ENCODE measurements at regions not wholly inside any gene's neighbourhood (a gene's known extent, or its start where the extent isn't known, plus 50 kb on each side); places are given as distances from the start of the nearest gene placed in this dataset.
"Not testable (repeated sequence)": the region's sequence is repeated elsewhere in the genome, so short reads cannot be mapped to it uniquely, and the experiment has no call there.

GRCh38 chr21:15968776-15969310 is 239.1 kb downstream of the USP25 start:
- Histone ChIP-seq H3K9me3 (ENCODE audit: control insufficient read depth, low read length) (no peaks in the 10 kb centered on the region), H3K27me3 (ENCODE audit: control insufficient read depth in 1 of 2, insufficient read depth in 2 of 2, low read length in 1 of 2) (no peaks in the 10 kb centered on the region), H3K4me3 (ENCODE audit: low read length in 2 of 2) (no peak overlapping the region), H3K4me1 (ENCODE audit: control insufficient read depth in 1 of 2, insufficient read depth in 2 of 2, low read length in 2 of 2) (peaks cover 0 to 1% of the 10 kb centered on the region in 2 donors), H3K36me3 (ENCODE audit: control insufficient read depth in 1 of 2, insufficient read depth in 2 of 2, low read length in 1 of 2) (no peaks in the 10 kb centered on the region), H3K27ac (ENCODE audit: low read depth in 1 of 2, low read length in 2 of 2) (no peak overlapping the region)
- ATAC-seq (ENCODE audit: low FRiP score) (no peak), DNase-seq (no peak)
- intact Hi-C loops (cut with DNase I) = no loop called here
- WGBS, 2 donors = 92 to 96% methylated on average over 1 of the region's 1 CpG

GRCh38 chr21:15976807-15977206 is 247.0 kb downstream of the USP25 start:
- DNase-seq = no peak
- Histone ChIP-seq H3K9me3 (ENCODE audit: control insufficient read depth, low read length) (no peaks in the 10 kb centered on the region), H3K4me3 (ENCODE audit: low read length in 2 of 2) (no peak overlapping the region), H3K36me3 (ENCODE audit: control insufficient read depth in 1 of 2, insufficient read depth in 2 of 2, low read length in 1 of 2) (no peaks in the 10 kb centered on the region), H3K27ac (ENCODE audit: low read depth in 1 of 2, low read length in 2 of 2) (no peak overlapping the region), H3K4me1 (ENCODE audit: control insufficient read depth in 1 of 2, insufficient read depth in 2 of 2, low read length in 2 of 2) (peaks cover 2 to 6% of the 10 kb centered on the region in 2 donors), H3K27me3 (ENCODE audit: control insufficient read depth in 1 of 2, insufficient read depth in 2 of 2, low read length in 1 of 2) (no peaks in the 10 kb centered on the region)
- intact Hi-C loops (cut with DNase I) = no loop called here
- no peak for ATAC-seq (ENCODE audit: low FRiP score)
- 70 to 81% methylated on average over 1 of the region's 1 CpG for WGBS, 2 donors

- H3K27ac ChIP-seq (ENCODE audit: low read depth in 1 of 2, low read length in 2 of 2) = no peak overlapping the region
- ATAC-seq (ENCODE audit: low FRiP score) = no peak
- DNase-seq = no peak
- no peak overlapping the region for H3K4me3 ChIP-seq (ENCODE audit: low read length in 2 of 2)
- intact Hi-C loops (cut with DNase I) = no loop called here
- H3K9me3 ChIP-seq (ENCODE audit: control insufficient read depth, low read length) = no peaks in the 10 kb centered on the region
- H3K36me3 ChIP-seq (ENCODE audit: control insufficient read depth in 1 of 2, insufficient read depth in 2 of 2, low read length in 1 of 2) = no peaks in the 10 kb centered on the region
- 44 to 49% methylated on average over 3 of the region's 3 CpGs for WGBS, 2 donors
- no peaks in the 10 kb centered on the region for H3K27me3 ChIP-seq (ENCODE audit: control insufficient read depth in 1 of 2, insufficient read depth in 2 of 2, low read length in 1 of 2)
- peaks cover 2 to 6% of the 10 kb centered on the region in 2 donors for H3K4me1 ChIP-seq (ENCODE audit: control insufficient read depth in 1 of 2, insufficient read depth in 2 of 2, low read length in 2 of 2)
These were observed 248.5 kb downstream of the USP25 start for GRCh38 chr21:15978215-15978738.

GRCh38 chr21:15979493-15979892 is 249.7 kb downstream of the USP25 start:
- H3K27ac ChIP-seq (ENCODE audit: low read depth in 1 of 2, low read length in 2 of 2); H3K27me3 ChIP-seq (ENCODE audit: control insufficient read depth in 1 of 2, insufficient read depth in 2 of 2, low read length in 1 of 2); H3K4me1 ChIP-seq (ENCODE audit: control insufficient read depth in 1 of 2, insufficient read depth in 2 of 2, low read length in 2 of 2); H3K4me3 ChIP-seq (ENCODE audit: low read length in 2 of 2); intact Hi-C loops (cut with DNase I); ATAC-seq (ENCODE audit: low FRiP score); DNase-seq; H3K9me3 ChIP-seq (ENCODE audit: control insufficient read depth, low read length); H3K36me3 ChIP-seq (ENCODE audit: control insufficient read depth in 1 of 2, insufficient read depth in 2 of 2, low read length in 1 of 2): not testable (repeated sequence)
- WGBS, 2 donors = 96 to 98% methylated on average over 6 of the region's 6 CpGs

- DNase-seq = no peak
These were observed 256.5 kb downstream of the USP25 start for GRCh38 chr21:15986277-15986676.

GRCh38 chr21:15992171-15992570 is 262.4 kb downstream of the USP25 start:
- intact Hi-C loops (cut with DNase I) = no loop called here
- H3K4me1 ChIP-seq (ENCODE audit: control insufficient read depth in 1 of 2, insufficient read depth in 2 of 2, low read length in 2 of 2) = no peaks in the 10 kb centered on the region
- no peak for DNase-seq
- no peak overlapping the region for H3K27ac ChIP-seq (ENCODE audit: low read depth in 1 of 2, low read length in 2 of 2)
- H3K9me3 ChIP-seq (ENCODE audit: control insufficient read depth, low read length) = no peaks in the 10 kb centered on the region
- ATAC-seq (ENCODE audit: low FRiP score) = no peak
- WGBS, 2 donors = 58 to 59% methylated on average over 1 of the region's 1 CpG
- no peaks in the 10 kb centered on the region for H3K36me3 ChIP-seq (ENCODE audit: control insufficient read depth in 1 of 2, insufficient read depth in 2 of 2, low read length in 1 of 2)
- H3K4me3 ChIP-seq (ENCODE audit: low read length in 2 of 2) = no peak overlapping the region
- H3K27me3 ChIP-seq (ENCODE audit: control insufficient read depth in 1 of 2, insufficient read depth in 2 of 2, low read length in 1 of 2) = no peaks in the 10 kb centered on the region

More at GRCh38 chr21:15986277-15986676, 256.5 kb downstream of the USP25 start:
- H3K4me1 ChIP-seq (ENCODE audit: control insufficient read depth in 1 of 2, insufficient read depth in 2 of 2, low read length in 2 of 2) = no peaks in the 10 kb centered on the region
- H3K27ac ChIP-seq (ENCODE audit: low read depth in 1 of 2, low read length in 2 of 2) = no peak overlapping the region
- no peaks in the 10 kb centered on the region for H3K36me3 ChIP-seq (ENCODE audit: control insufficient read depth in 1 of 2, insufficient read depth in 2 of 2, low read length in 1 of 2)
- no peak overlapping the region for H3K4me3 ChIP-seq (ENCODE audit: low read length in 2 of 2)
- H3K27me3 ChIP-seq (ENCODE audit: control insufficient read depth in 1 of 2, insufficient read depth in 2 of 2, low read length in 1 of 2) = no peaks in the 10 kb centered on the region
- ATAC-seq (ENCODE audit: low FRiP score) = no peak
- no peaks in the 10 kb centered on the region for H3K9me3 ChIP-seq (ENCODE audit: control insufficient read depth, low read length)
- WGBS, 2 donors = 48 to 56% methylated on average over 1 of the region's 1 CpG
- intact Hi-C loops (cut with DNase I) = no loop called here

DNA sequence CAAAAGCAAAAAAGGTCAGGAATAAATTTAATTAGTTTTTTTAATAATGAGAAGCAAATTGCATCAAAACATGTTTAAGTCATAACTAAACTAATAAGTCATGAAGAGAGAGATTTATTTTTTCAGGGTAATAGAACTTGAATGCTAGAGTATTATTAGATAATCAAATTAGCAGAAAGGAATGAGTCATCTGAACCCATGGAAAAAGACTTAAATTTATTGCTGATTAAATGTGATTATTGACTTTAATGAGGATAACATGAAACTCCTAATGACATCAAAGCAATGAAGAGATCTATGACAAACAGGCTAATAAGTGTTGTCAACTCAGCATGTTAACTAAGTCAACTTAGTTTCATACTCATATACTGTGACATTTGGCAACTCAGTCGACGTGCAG is 264.2 kb downstream of the USP25 start:
- ATAC-seq (ENCODE audit: low FRiP score) (no peak), DNase-seq (no peak)
- Histone ChIP-seq H3K4me3 (ENCODE audit: low read length in 2 of 2) (no peak overlapping the region), H3K27ac (ENCODE audit: low read depth in 1 of 2, low read length in 2 of 2) (no peak overlapping the region), H3K9me3 (ENCODE audit: control insufficient read depth, low read length) (no peaks in the 10 kb centered on the region), H3K4me1 (ENCODE audit: control insufficient read depth in 1 of 2, insufficient read depth in 2 of 2, low read length in 2 of 2) (no peaks in the 10 kb centered on the region), H3K27me3 (ENCODE audit: control insufficient read depth in 1 of 2, insufficient read depth in 2 of 2, low read length in 1 of 2) (no peaks in the 10 kb centered on the region), H3K36me3 (ENCODE audit: control insufficient read depth in 1 of 2, insufficient read depth in 2 of 2, low read length in 1 of 2) (no peaks in the 10 kb centered on the region)
- intact Hi-C loops (cut with DNase I) = no loop called here
- 97 to 98% methylated on average over 2 of the region's 2 CpGs for WGBS, 2 donors

DNA sequence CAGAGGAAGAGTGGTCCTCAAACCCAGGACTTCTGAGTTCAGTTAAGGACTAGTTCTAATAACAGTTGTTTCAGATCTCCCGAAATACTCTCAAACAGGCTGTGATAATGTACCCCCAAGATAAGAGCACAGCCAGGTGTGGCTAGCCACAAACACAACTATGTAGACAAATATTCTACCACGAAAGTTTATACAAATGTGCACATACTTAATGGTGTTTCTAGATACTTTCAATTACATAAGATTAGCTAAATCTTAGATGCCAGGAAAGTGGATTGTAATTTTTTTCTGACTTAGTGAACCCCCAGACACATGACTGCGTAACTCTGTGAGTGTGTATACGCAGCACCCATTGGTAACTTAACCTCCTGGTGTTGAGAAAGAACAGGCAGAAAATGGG is 270.0 kb downstream of the USP25 start:
- Histone ChIP-seq H3K27ac (ENCODE audit: low read depth in 1 of 2, low read length in 2 of 2) (no peak overlapping the region), H3K9me3 (ENCODE audit: control insufficient read depth, low read length) (no peaks in the 10 kb centered on the region), H3K4me3 (ENCODE audit: low read length in 2 of 2) (no peak overlapping the region), H3K27me3 (ENCODE audit: control insufficient read depth in 1 of 2, insufficient read depth in 2 of 2, low read length in 1 of 2) (no peaks in the 10 kb centered on the region), H3K4me1 (ENCODE audit: control insufficient read depth in 1 of 2, insufficient read depth in 2 of 2, low read length in 2 of 2) (no peaks in the 10 kb centered on the region), H3K36me3 (ENCODE audit: control insufficient read depth in 1 of 2, insufficient read depth in 2 of 2, low read length in 1 of 2) (no peaks in the 10 kb centered on the region)
- intact Hi-C loops (cut with DNase I) = no loop called here
- ATAC-seq (ENCODE audit: low FRiP score) = no peak
- no peak for DNase-seq
- WGBS, 2 donors = 96 to 97% methylated on average over 4 of the region's 4 CpGs

- Histone ChIP-seq H3K4me1 (ENCODE audit: control insufficient read depth in 1 of 2, insufficient read depth in 2 of 2, low read length in 2 of 2) (no peaks in the 10 kb centered on the region), H3K36me3 (ENCODE audit: control insufficient read depth in 1 of 2, insufficient read depth in 2 of 2, low read length in 1 of 2) (no peaks in the 10 kb centered on the region), H3K4me3 (ENCODE audit: low read length in 2 of 2) (no peak overlapping the region), H3K9me3 (ENCODE audit: control insufficient read depth, low read length) (no peaks in the 10 kb centered on the region), H3K27me3 (ENCODE audit: control insufficient read depth in 1 of 2, insufficient read depth in 2 of 2, low read length in 1 of 2) (no peaks in the 10 kb centered on the region), H3K27ac (ENCODE audit: low read depth in 1 of 2, low read length in 2 of 2) (no peak overlapping the region)
- DNase-seq (no peak), ATAC-seq (ENCODE audit: low FRiP score) (no peak)
- intact Hi-C loops (cut with DNase I) = no loop called here
These were observed 273.2 kb downstream of the USP25 start for GRCh38 chr21:16002874-16003466.

Data from aorta (tissue), 5 donors.